Stimulated activated CD4-positive, alpha-beta T cell treated with anti-CD3 and anti-CD28 coated beads, Interleukin-2, amount 100 ng/mL, for 4 hours (primary cell): ENCODE measurements at regions not wholly inside any gene's neighbourhood (a gene's known extent, or its start where the extent isn't known, plus 50 kb on each side); places are given as distances from the start of the nearest gene placed in this dataset.
"Not testable (repeated sequence)": the region's sequence is repeated elsewhere in the genome, so short reads cannot be mapped to it uniquely, and the experiment has no call there.

Experiments
- DNase-seq: peaks from one replicate; pipeline ENCODE4 v3.0.0-alpha.2; 2020; ENCODE audit warnings: low read depth

- no peak for DNase-seq
Observed at GRCh38 chr1:164163289-164163849, 395.6 kb upstream of the PBX1 start.

DNA sequence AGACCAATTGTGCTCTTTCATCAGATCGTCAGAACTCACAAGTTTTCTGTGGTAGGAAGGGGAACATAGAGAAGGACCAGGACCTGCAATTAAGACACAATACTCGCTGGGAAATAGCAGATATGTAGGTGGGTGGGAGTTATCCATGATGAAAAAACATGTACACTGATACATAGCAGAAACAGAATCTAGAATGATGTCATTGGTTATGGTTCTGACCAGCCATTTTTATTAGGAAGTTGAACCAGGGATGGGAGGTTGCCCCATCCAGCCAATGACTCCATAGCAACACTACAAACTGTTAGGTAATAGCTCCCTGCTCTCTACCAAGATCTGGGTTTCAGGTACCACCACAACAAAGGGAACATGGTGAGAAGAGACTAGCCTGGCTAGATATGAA, 393.5 kb upstream of the PBX1 start:
- no peak for DNase-seq

GRCh38 chr1:164166454-164166853, 392.5 kb upstream of the PBX1 start:
- DNase-seq, result not testable (repeated sequence)

GRCh38 chr1:164177118-164177517, 381.9 kb upstream of the PBX1 start:
- DNase-seq, result no peak

GRCh38 chr1:164180824-164181223, 378.2 kb upstream of the PBX1 start:
- no peak for DNase-seq

DNA sequence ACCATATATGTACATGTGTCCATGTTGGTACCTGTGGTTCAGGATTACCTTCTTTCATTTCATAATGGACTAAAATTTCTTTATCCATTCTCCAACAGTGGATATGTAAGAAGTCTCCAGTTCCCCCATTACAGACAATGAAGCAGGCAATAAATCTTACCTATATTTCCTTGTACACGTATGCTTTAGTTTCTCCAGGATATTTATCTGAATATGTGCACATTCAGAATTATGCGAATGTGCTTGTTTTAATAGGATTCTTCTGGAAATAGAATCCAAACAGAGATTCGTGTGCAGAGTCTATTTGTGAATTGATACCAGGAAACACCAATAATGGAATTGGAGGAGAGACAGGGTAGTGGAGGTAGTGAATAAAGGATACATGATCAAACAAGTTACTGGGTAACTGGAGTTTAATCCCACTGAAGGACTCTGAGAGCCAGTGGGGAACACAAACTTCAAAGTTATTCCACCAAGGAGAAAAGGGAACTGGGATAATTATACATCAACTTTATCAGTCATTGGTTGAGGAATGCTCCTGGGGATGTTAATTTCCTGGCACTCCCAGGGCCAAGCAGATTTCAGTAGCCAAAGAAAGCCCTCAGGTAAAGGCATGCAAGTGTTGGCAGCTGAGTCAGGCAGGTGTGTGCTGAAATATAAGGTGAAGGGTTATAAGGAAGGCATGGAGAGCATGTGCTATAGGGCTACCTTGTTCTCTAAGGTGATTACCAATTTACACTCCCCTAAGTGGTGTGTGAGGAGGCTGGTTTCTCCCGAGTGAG, 374.9 kb upstream of the PBX1 start:
- no peak for DNase-seq

- no peak for DNase-seq
Observed at GRCh38 chr1:164186881-164187280, 372.1 kb upstream of the PBX1 start.

DNA sequence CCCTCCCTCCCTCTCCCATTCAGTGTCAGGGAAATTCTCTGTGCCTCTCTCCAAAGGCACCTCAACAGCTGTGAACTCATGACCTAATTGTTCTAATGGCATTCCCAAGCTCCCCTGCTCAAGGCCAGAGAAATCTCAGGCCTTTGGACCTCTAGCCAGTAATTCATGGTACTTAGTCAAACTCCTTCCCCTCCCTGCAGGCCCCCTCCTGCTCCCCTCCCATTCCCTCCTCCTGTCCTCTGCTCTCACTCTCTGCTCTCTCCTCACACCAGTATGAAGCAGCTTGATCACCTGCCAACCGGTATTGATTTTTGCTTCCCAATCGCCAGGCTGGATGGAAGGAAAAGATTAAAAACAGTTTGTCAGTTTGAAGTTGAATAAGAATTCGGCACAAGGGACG, 370.5 kb upstream of the PBX1 start:
- no peak for DNase-seq

GRCh38 chr1:164191191-164191590, 367.8 kb upstream of the PBX1 start:
- DNase-seq, result no peak

- DNase-seq, result no peak
Observed at GRCh38 chr1:164210211-164210739, 348.7 kb upstream of the PBX1 start.

DNA sequence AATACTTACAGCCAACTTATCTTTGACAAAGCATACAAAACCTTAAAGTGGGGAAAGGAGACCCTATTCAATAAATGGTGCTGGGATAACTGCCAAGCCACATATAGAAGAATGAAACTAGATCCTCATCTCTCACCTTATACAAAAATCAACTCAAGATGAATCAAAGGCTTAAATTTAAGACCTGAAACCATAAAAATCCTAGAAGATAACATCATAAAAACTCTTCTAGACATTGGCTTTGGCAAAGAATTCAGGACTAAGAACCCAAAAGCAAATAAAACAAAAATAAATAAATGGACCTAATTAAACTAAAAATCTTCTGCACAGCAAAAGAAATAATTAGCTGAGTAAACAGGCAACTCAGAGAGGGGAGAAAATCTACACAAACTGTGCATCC, 335.6 kb upstream of the PBX1 start:
- DNase-seq, result no peak

GRCh38 chr1:164225011-164225410, 334.0 kb upstream of the PBX1 start:
- DNase-seq, result no peak

DNA sequence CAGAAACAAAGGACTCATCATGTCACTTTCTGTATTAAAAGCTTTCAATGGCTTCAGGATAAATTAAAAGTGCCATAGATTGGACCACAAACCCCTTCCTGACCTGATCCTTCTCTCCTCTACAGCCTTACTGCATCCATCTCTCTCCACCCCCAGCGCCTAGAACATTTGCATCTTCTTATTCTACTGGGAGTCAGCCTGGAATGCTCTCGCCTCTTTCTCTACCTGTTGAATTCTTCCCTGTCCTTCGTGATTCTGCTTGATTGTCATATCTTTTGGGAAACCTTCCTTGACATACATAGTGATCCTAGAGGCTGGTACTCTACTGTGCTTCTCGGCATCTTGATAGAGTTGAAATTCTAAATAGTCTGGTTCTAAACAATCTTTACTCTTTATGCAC, 332.0 kb upstream of the PBX1 start:
- no peak for DNase-seq

DNA sequence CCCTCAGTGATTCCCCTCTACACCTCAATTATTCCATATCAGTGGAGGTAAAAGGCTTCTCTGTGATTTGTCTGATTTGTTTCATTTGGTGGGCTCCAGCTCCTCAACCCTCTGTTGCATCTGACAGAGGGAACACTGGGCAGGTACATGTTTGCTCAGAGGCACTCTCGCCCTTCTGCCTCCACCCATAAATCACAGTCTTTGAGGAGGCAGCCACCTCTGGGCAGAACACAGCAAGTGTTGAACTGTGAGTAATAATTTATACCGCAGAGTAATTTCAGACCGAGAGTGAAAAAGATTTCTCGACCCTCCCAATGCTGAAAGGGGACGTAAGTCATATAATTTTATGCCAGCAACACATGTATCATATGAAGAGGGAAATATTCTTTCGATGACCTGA, 330.1 kb upstream of the PBX1 start:
- no peak for DNase-seq

DNA sequence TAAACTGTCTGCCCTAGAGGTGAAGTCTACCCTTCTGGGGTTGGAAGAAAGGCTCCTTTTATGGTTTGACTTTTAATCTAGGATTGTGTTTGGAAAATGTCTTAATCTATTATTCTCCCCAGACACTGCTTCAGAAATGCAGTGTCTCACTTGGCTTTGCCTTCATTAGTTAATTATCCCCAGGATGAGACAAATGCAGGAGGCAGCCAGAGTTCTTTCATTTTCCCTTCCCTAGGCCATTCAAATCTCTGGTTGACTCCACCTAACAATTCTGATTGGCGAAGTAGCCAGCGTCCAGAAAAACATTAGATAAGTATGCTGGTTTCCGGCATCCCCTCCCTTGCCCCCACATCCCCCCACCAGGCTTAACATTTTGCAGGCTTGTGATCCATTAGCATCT, 325.8 kb upstream of the PBX1 start:
- no peak for DNase-seq

DNA sequence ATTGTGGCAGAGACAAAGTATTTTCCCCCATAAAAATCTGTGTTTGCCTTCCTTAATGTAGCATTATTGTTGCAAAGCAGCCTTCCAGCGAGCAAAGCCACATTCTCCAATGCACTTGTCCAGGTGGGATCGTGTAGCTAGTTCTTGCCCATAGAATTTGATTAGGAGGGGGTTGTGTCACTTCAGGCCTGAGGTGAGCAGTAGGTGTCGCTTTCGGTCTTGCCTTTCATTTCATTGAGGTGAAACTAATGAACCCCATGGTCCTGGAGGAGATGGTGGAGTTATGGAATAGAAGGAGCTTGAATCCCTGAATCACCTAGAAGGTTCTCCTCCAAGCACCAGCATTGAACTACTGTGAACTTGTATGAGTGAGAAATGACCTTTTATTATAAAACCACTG, 318.9 kb upstream of the PBX1 start:
- DNase-seq, result no peak

GRCh38 chr1:164250365-164250764, 308.6 kb upstream of the PBX1 start:
- DNase-seq, result no peak

DNA sequence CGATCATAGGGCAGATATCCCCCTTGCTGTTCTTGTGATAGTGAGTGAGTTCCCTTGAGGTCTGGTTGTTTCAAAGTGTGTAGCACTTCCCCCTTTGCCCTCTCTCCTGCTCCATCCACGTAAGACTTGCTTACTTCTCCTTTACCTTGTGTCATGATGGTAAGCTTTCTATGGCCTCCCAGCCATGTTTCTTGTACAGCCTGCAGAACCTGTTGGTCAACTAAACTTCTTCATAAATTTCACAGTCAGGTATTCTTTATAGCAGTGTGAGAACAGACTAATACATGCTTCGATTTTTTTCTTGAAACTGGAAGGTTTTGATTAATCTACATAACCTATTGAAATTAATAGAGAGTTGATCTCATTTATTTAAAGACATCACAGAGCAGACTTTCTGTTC, 302.5 kb upstream of the PBX1 start:
- DNase-seq, result no peak

DNA sequence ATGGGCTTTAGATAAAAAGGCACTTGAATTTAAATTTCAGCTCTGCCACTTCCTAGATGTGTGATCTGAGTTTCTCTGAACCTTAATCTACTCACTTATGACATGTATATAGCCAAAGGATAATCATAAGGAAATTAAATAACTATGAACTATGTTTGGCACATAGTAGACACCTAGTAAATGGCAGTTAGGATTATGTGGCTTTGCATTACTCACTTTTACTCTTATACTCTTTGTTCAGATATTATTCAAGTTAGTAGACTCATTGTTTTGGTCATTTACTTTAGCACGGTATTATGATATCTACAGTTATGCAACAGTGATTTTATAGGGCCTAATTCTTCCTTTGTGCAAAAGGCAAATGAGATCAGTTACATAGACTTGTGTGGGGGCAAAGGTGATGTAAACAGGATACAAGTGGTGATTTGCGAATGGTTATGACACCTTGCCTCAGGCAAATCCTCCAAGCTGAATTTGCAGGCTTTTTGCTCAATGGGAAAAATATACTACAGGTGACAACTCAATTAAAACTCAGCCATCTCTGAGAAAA, 297.2 kb upstream of the PBX1 start:
- DNase-seq, result no peak

DNA sequence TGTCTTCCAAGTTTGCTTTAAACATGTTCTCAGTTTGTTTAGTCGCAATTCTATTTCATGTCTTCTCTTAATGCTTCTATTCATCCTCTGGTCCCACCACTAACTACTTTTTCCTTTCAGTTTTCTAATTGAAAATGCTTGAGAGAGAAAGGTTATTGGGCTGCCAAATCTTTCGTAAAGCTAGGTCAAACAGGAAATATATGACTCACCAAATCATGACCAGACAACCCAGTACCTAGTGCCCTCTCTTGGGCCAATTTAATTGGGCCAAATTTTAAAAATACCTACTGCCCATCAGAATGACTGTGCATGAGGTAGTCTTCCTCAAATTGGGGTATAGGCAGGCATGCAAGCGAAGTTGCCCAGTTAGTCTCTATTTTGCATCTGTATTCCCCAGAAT, 295.4 kb upstream of the PBX1 start:
- no peak for DNase-seq

DNA sequence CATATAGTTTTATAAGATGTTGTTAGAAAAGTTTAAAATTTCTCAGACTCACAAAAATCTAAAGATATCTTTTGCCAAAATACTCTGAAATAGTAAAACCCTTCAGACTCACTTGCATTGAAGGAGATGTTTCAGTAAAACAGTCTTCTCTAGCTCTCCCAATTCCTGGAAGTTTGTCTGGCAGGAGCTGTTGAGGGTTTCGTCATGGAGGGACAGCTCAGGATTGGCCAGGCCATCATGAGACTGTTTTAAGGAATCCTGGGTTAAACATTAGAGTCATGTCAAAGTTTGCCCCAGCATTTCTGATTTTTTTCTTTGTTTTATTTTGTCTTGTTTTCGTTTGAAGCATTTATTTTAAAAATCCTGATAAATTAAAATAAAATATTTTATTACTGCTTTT, 293.8 kb upstream of the PBX1 start:
- DNase-seq, result no peak

DNA sequence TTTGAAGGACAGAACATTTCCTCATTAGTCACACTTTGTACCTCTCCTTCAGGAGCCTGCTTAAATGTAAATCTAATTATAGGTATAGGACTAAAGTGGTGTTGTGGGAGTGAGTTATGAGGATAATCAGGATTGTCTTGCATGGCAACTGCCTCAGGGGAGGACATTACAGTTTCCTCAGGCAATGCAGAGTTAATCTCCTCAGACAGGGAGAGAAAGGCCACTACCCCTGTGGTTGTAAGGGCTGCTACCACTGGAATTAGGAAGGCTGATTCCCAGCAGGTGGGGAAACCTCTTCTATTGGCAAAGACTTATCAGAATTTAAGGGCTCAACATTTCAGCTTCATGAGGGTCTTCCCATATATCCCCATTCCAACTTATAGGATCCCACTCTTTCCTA, 286.8 kb upstream of the PBX1 start:
- DNase-seq, result no peak

GRCh38 chr1:164296172-164296571, 262.8 kb upstream of the PBX1 start:
- no peak for DNase-seq

- DNase-seq, result no peak
Observed at GRCh38 chr1:164308101-164308500, 250.9 kb upstream of the PBX1 start.
